ENCODE measurements at regions not wholly inside any gene's neighbourhood (a gene's known extent, or its start where the extent isn't known, plus 50 kb on each side); places are given as distances from the start of the nearest gene placed in this dataset.
"Not testable (repeated sequence)": the region's sequence is repeated elsewhere in the genome, so short reads cannot be mapped to it uniquely, and the experiment has no call there.

DNA sequence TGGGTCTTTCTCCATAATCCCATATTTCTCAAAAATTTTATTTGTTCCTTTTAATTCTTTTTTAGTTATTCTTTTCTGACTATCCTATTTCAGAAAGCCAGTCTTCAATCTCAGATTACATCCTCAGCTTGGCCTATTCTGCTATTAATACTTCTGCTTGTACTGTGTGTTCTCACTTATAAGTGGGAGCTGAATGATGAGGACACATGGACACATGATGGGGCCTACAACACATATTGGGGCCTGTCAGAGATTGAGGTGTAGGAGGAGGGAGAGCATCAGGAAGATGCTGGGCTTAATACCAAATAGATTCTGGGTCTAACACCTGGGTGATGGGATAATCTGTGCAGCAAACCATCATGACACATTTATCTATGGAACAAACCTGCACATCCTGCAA, 82.3 kb downstream of the MAGEE1 start:
- no peaks in the 10 kb centered on the region for H3K36me3 ChIP-seq (replicated peaks; ENCODE audit: low read depth, low read length)
- no peak overlapping the region for H2AFZ ChIP-seq (ENCODE audit: low read depth, low read length)
- H3K4me3 ChIP-seq (ENCODE audit: low read length): no peak overlapping the region
- no peak overlapping the region for H3K9ac ChIP-seq (ENCODE audit: low read length)
- H3K79me2 ChIP-seq (ENCODE audit: low read length): no peaks in the 10 kb centered on the region
- no peak overlapping the region for H3K27ac ChIP-seq (ENCODE audit: low read length)
- no peaks in the 10 kb centered on the region for H4K20me1 ChIP-seq (ENCODE audit: insufficient read depth, low read length)
- no peaks in the 10 kb centered on the region for H3K9me3 ChIP-seq (ENCODE audit: insufficient read depth, low read length)
- no peaks in the 10 kb centered on the region for H3K27me3 ChIP-seq (ENCODE audit: low read depth, low read length)
- TF ChIP-seq, protein P1, sequence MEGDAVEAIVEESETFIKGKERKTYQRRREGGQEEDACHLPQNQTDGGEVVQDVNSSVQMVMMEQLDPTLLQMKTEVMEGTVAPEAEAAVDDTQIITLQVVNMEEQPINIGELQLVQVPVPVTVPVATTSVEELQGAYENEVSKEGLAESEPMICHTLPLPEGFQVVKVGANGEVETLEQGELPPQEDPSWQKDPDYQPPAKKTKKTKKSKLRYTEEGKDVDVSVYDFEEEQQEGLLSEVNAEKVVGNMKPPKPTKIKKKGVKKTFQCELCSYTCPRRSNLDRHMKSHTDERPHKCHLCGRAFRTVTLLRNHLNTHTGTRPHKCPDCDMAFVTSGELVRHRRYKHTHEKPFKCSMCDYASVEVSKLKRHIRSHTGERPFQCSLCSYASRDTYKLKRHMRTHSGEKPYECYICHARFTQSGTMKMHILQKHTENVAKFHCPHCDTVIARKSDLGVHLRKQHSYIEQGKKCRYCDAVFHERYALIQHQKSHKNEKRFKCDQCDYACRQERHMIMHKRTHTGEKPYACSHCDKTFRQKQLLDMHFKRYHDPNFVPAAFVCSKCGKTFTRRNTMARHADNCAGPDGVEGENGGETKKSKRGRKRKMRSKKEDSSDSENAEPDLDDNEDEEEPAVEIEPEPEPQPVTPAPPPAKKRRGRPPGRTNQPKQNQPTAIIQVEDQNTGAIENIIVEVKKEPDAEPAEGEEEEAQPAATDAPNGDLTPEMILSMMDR (IDR thresholded peaks at IDR 0.05; ENCODE audit: low read depth, low read length): no peak
- no peak for TF ChIP-seq EZH2phosphoT487 (IDR thresholded peaks at IDR 0.05; ENCODE audit: low read depth)
- H3K4me1 ChIP-seq (ENCODE audit: low read length): no peaks in the 10 kb centered on the region
- H3K4me2 ChIP-seq (ENCODE audit: low read length): no peak overlapping the region

DNA sequence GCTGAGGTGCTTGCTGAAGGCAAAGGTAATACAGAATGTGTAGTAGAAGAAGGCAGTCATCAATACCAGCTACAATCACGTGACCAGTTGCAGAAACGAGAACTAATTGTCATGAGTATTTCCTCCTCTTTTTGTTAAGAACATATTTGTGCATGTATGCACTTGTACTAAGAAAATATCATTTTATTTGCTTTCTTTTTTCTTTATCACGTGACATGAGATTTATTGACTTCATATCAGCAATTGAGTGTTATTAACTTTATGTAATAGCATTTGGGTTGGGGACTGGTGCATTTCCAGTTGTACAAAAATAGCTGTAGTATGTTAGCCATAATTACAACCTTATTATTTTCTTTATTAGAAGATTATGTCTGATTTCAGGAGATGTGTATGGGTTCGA, 90.0 kb downstream of the MAGEE1 start:
- H3K36me3 ChIP-seq (replicated peaks; ENCODE audit: low read depth, low read length): no peaks in the 10 kb centered on the region
- H3K9me3 ChIP-seq (ENCODE audit: insufficient read depth, low read length): no peaks in the 10 kb centered on the region
- H3K79me2 ChIP-seq (ENCODE audit: low read length): no peaks in the 10 kb centered on the region
- no peak overlapping the region for H2AFZ ChIP-seq (ENCODE audit: low read depth, low read length)
- no peak overlapping the region for H3K9ac ChIP-seq (ENCODE audit: low read length)
- H4K20me1 ChIP-seq (ENCODE audit: insufficient read depth, low read length): no peaks in the 10 kb centered on the region
- no peak overlapping the region for H3K27ac ChIP-seq (ENCODE audit: low read length)
- H3K4me1 ChIP-seq (ENCODE audit: low read length): no peaks in the 10 kb centered on the region
- H3K27me3 ChIP-seq (ENCODE audit: low read depth, low read length): no peaks in the 10 kb centered on the region
- H3K4me2 ChIP-seq (ENCODE audit: low read length): no peak overlapping the region
- H3K4me3 ChIP-seq (ENCODE audit: low read length): no peak overlapping the region
- no peak for TF ChIP-seq EZH2phosphoT487 (IDR thresholded peaks at IDR 0.05; ENCODE audit: low read depth)
- TF ChIP-seq, protein P1 (IDR thresholded peaks at IDR 0.05; ENCODE audit: low read depth, low read length): no peak

DNA sequence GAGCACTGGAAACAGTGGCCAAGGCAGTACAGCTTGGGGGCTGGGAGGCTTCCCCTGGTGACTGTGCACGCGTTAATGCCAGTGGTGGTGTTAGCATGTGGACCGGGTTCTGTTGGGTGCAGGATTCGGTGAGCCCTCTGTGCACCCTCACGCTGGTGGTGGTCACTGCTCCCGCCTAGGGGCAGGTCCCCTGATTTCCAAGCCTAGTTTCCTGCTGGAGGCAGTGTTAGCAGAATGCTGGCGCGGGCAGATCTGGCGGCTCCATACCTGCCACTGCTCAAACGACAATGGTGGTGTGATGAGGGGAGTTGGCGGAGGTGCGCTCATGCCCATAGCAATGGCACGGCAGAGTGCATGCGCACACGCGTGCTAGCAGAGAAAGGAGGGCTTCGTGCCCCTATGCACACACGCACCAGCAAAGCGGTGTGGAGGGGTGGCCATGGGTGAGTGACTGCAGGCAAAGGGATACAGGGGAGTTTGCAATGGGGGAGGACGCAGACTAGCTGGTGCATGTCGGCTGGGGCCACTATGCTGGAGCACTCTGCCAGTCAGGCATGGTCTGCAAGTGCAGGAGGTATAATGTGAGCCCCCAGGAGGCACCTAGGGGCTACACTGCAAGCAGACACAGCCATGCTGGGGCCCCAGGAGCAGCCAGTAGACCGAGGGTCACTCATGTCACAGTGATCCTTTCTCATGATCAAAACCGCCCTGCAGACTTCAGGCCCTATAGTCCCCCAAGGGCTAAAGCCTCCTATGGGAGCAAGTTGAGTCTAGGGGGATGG, 93.0 kb downstream of the MAGEE1 start:
- Histone ChIP-seq H2AFZ (ENCODE audit: low read depth, low read length) (no peak overlapping the region), H3K4me1 (ENCODE audit: low read length) (no peaks in the 10 kb centered on the region), H3K79me2 (ENCODE audit: low read length) (no peaks in the 10 kb centered on the region), H3K27me3 (ENCODE audit: low read depth, low read length) (no peaks in the 10 kb centered on the region), H4K20me1 (ENCODE audit: insufficient read depth, low read length) (no peaks in the 10 kb centered on the region), H3K4me3 (ENCODE audit: low read length) (no peak overlapping the region), H3K4me2 (ENCODE audit: low read length) (no peak overlapping the region), H3K9me3 (ENCODE audit: insufficient read depth, low read length) (no peaks in the 10 kb centered on the region), H3K9ac (ENCODE audit: low read length) (no peak overlapping the region), H3K36me3 (replicated peaks; ENCODE audit: low read depth, low read length) (no peaks in the 10 kb centered on the region), H3K27ac (ENCODE audit: low read length) (no peak overlapping the region)
- no peak for TF ChIP-seq EZH2phosphoT487 (IDR thresholded peaks at IDR 0.05; ENCODE audit: low read depth)
- TF ChIP-seq, protein P1 (IDR thresholded peaks at IDR 0.05; ENCODE audit: low read depth, low read length): no peak

DNA sequence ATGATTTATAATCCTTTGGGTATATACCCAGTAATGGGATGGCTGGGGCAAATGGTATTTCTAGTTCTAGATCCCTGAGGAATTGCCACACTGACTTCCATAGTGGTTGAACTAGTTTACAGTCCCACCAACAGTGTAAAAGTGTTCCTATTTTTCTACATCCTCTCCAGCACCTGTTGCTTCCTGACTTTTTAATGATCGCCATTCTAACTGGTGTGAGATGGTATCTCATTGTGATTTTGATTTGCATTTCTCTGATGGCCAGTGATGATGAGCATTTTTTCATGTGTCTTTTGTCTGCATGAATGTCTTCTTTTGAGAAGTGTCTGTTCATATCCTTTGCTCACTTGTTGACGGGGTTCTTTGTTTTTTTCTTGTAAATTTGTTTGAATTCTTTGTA, 108.2 kb downstream of the MAGEE1 start:
- H3K4me2 ChIP-seq (ENCODE audit: low read length); H3K4me3 ChIP-seq (ENCODE audit: low read length); H3K79me2 ChIP-seq (ENCODE audit: low read length); H2AFZ ChIP-seq (ENCODE audit: low read depth, low read length); H3K27ac ChIP-seq (ENCODE audit: low read length); H3K4me1 ChIP-seq (ENCODE audit: low read length); H3K36me3 ChIP-seq (replicated peaks; ENCODE audit: low read depth, low read length); H3K27me3 ChIP-seq (ENCODE audit: low read depth, low read length); H4K20me1 ChIP-seq (ENCODE audit: insufficient read depth, low read length); H3K9me3 ChIP-seq (ENCODE audit: insufficient read depth, low read length); H3K9ac ChIP-seq (ENCODE audit: low read length): not testable (repeated sequence)
